DMS114 treated with DMSO at 0.1 percent for 48 hours (cell line): ENCODE measurements at regions not wholly inside any gene's neighbourhood (a gene's known extent, or its start where the extent isn't known, plus 50 kb on each side); places are given as distances from the start of the nearest gene placed in this dataset.

Experiments
- DNase-seq: peaks from one replicate; lab custom pipeline; 2025; ENCODE audit not compliant: unreplicated experiment; lab: John Stamatoyannopoulos, UW

GRCh38 chr2:128914320-128914719 lies 595.7 kb upstream of the HS6ST1 start:
- no peak for DNase-seq

- no peak for DNase-seq
Measured at GRCh38 chr2:128921751-128922150, 603.1 kb upstream of the HS6ST1 start.

DNA sequence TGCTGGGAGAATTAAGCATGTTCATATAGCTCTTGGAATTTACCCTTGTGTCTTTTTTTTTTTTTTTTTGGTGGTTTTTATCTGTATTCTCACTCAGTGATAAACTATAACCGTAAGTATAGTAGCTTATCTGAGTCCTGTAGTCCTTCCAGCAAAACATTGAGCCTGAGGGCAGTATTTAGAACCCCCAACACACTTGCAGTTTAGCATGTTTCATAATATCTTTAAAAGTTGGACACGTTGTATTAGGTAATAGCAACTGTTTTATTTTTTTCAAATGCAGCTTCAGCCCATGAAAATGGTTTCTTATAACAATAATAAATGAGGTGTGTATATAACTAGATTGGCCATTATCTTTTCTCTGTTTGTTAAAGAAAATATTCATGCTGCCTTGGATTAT lies 603.5 kb upstream of the HS6ST1 start:
- no peak for DNase-seq

- no peak for DNase-seq
Measured at GRCh38 chr2:128925631-128926030, 607.0 kb upstream of the HS6ST1 start.

DNA sequence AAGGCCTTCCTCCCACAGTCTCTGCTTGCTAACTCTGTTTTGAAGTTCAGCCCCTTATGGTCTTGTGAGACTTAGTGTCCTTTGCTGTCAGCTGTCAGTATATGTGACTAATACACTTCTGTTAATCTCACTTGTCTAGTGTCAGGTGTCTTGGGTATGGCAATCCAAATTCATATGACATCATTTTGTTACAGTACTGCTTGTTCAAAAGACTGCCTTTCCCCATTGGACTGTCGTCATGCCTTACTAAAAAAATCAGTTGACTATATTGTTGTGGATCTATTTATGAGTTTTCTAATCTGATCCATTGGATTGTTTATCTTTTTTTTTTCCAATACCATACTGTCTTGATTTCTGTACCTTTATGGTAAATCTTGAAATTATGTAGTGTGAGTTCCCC lies 611.4 kb upstream of the HS6ST1 start:
- DNase-seq: no peak

- DNase-seq: no peak
Measured at GRCh38 chr2:128940378-128940777, 621.7 kb upstream of the HS6ST1 start.

DNA sequence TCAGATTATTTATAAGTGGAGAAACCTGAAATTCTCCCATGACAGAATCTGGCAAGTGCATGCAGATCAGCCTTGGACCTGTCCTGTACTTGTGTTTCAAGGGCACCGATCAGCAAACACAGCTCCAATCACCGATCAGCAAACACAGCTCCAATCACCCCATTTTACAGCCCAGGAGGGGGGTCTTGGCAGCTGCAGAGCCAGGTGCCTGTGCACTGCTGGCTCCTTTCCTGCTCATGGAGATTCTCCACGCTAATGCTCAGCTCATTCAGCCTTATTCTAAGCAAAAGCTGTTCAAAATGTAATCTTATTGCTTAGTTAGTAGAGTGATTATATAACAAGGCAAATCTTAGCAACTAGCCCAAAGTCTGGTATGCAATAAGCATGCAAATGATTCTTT lies 623.1 kb upstream of the HS6ST1 start:
- no peak for DNase-seq

DNA sequence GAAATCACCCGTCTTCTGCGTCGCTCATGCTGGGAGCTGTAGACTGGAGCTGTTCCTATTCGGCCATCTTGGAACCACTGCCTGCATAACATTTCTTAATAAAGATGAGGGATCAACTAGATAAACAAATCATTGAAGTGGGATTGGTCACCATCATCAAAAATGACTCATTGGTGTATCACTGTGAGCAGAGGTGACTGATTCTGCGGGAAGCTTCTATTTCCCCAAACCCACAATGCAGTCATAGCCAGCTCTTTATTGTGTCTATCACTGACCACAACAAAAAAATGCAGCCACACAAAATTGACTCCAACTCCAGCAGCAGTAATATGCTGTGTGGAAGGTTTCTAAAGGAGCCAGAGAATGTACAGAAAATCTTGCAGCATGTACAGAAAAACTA lies 630.7 kb upstream of the HS6ST1 start:
- no peak for DNase-seq

DNA sequence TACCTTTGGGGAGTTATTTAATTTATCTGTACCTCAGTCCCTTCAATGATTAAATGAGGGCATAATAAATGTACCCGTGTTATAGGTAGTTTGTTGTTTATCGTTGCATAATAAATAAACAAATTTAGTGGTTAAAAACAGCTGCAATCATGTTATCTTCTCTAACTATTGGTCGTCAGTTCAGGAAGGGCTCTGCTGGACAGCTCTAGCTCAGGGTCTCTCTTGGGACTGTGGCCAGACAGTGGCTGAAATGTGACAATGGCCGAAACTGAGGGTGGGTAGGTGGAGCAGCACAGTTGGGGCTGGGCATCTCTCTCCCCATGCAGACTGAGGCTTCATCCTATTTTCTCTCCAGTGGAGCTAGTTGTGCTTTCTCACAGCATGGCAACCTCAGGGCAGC lies 632.1 kb upstream of the HS6ST1 start:
- DNase-seq: no peak

DNA sequence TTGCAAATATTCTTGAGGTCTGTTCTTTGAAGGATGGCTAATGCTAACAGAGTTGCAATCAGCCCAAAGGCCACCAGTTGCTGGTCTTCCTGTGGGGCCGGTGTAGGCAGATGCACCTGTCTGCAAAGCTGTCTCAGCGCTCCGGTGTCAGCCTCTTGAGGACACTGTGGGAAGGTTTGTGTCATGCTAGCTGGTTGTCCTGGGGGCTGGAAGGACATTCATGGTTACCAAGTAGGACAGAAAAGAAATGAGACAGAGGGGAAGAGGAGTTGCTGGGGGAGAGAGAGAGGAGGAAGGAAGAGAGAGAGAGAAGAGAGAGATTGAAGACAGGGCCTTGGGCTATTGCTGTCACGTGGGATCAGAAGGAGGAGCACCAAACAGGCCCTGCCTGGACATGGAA lies 639.6 kb upstream of the HS6ST1 start:
- no peak for DNase-seq

GRCh38 chr2:128967646-128968045 lies 649.0 kb upstream of the HS6ST1 start:
- DNase-seq: no peak

DNA sequence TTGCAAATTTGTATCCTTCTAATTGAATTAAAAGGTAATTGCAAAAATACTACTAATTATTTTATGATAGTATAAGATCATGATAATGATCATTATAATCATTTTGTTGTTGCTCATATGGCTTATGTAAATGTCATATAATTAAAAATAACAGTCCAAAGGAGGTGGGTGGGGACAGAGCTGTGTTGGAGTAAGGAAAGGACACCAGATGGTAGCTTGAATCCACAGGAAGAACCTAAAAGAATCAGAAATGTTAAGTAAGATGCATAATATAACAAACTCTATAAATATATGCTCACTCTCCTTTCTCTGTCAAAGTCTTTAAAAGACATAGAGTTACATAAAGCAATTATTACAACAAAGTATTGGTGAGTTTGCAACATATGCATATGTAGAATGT lies 650.7 kb upstream of the HS6ST1 start:
- no peak for DNase-seq

DNA sequence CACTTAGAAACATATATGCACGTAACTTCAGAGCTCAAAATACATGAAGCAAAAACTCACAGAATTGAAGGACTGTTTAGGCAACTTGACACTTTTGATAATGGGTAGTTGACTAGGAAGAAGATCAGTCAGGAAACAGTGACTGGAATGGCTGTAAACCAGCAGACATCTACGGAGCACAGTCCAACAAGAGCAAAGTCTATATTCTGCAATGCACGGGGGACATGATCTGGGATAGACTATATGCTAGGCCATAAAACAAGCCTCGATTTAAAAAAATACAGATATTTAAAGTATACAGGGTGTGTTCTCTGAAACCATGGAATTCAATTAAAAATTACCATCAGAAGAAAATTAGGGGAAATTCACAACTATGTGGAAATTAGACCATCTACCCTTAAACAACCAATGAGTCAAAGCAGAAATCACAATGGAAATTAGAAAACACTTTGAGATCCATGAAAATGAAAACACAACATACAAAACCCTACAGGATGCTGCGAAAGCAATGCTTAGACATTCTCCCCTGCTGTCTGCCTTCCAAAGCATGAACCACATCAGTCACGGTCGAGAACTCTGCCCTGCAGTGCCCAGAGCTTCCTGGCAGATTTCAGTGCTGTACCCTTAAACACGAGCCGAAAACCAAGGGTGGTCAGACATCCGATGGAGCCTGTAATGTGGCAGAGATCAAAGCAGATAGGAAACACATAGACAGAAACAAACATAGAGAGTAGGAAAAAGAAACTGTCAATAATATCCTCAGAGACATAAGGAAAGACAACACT lies 651.9 kb upstream of the HS6ST1 start:
- no peak for DNase-seq

- DNase-seq: no peak
Measured at GRCh38 chr2:128973566-128973965, 654.9 kb upstream of the HS6ST1 start.

DNA sequence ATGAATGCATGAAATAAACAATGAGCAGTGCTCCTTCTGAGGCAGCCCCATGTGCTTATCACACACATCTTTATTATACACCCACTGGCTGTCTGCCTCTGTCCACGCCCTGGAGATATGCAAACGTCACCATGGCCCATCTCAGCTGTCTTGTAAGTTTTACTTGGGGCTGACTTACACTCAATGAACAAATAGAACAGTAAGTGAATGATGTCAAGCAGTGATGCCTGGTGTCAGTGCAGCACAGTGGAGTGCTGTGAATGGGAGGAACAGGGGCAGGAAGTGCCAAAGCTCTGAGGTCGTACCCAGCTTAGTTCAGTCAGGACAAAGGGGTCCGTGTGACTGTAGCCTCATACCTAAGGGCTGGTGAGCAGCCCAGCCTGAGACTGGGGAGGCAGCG lies 659.5 kb upstream of the HS6ST1 start:
- DNase-seq: no peak

DNA sequence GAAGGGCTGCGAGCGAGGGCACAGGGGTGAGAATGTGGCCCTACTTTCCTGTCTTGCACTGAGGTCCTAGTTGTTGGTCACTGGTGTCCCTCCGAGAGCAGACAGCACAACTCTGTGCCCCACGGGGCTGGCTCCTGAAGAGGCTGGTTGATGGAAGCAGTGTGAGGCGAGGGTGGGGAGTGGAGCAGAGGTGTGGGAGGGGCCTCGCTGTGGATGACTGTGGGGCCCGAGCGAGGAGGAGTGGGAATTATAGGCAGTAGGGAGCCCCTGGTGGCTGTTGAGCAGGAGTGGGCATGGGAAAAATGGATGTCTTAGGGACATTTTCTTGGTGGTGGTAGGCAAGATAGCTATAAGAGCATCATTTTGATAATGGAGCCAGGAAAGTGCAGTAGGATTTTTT lies 660.5 kb upstream of the HS6ST1 start:
- no peak for DNase-seq

DNA sequence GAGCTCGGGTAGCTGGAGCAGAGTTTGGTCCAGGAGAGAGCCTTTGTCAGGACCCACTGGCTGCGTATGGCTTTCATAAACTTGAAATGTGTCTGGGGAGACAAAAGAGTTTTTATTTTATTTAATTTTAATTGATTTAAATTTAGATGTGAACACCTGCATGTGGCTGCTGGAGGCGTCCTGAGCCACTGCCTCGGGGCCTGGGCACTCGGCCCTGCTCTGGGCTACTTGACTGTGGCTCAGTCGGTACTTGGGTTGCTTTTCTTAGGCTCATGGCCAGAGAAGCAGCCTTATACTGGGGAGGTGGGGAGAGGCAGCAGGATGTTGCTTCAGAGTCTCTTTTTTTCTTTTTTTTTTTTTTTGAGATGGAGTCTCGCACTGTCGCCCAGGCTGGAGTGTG lies 661.8 kb upstream of the HS6ST1 start:
- DNase-seq: no peak

GRCh38 chr2:128981353-128981752 lies 662.7 kb upstream of the HS6ST1 start:
- no peak for DNase-seq

DNA sequence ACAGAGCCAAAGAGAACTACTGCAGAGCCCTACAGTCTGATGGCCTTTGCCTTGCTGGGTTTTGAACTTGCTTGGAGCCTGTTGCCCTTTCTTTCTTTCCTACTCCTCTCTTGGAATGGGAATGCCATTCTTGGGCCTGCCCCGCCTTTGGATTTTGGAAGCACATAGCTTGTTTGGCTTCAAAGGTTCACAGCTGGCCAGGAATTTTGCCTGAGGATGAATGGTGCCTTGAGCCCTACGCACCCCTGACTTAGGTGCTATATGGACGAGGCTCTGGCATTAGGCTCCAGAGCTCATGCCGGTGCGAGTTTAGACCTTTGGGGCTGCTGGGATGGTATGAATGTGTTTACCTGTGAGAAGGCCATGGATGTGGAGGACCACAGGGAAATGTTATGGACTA lies 663.3 kb upstream of the HS6ST1 start:
- DNase-seq: no peak

- no peak for DNase-seq
Measured at GRCh38 chr2:128982670-128983069, 664.0 kb upstream of the HS6ST1 start.

- no peak for DNase-seq
Measured at GRCh38 chr2:128983094-128983493, 664.4 kb upstream of the HS6ST1 start.

- DNase-seq: no peak
Measured at GRCh38 chr2:128984081-128984480, 665.4 kb upstream of the HS6ST1 start.

- DNase-seq: no peak
Measured at GRCh38 chr2:128984855-128985254, 666.2 kb upstream of the HS6ST1 start.
